Mucosa of descending colon (tissue), 3 donors: ENCODE measurements at regions not wholly inside any gene's neighbourhood (a gene's known extent, or its start where the extent isn't known, plus 50 kb on each side); places are given as distances from the start of the nearest gene placed in this dataset.

Experiments used
- ATAC-seq: fragments of 200-7000 bp; cut with Tn5 transposase; one replicate; pipeline ENCODE4 v1.9.1; 2020; ENCODE audit warnings: mild to moderate bottlenecking, moderate library complexity
- DNase-seq, 3 donors: peaks; one replicate each; pipeline ENCODE4 v3.0.0-alpha.2; 2020
- H3K36me3 ChIP-seq: fragments of 200-600 bp; one replicate; pipeline ENCODE4 v1.8.0; 2021; ENCODE audit warnings: low read depth, mild to moderate bottlenecking
- H3K4me1 ChIP-seq: fragments of 200-600 bp; one replicate; pipeline ENCODE4 v1.8.0; 2021; ENCODE audit warnings: low read depth, mild to moderate bottlenecking
- H3K4me3 ChIP-seq: fragments of 200-600 bp; one replicate; pipeline ENCODE4 v1.8.0; 2021; ENCODE audit warnings: mild to moderate bottlenecking
- H3K9me3 ChIP-seq: fragments of 200-600 bp; one replicate; pipeline ENCODE4 v1.8.0; 2021; ENCODE audit warnings: mild to moderate bottlenecking
- CTCF ChIP-seq: fragments of 200-600 bp; IDR thresholded peaks from one replicate; pipeline ENCODE4 v1.8.0; 2022; ENCODE audit warnings: antibody characterized with exemption, mild to moderate bottlenecking
- intact Hi-C, 2 donors: fragments of 100-400 bp; cut with DNase I in 1 of 2; cut with micrococcal nuclease in 1 of 2; formaldehyde crosslinking; loops; one replicate each; pipeline versions ENCODE4 v1.11.0 to v1.11.1; 2022; cut with DNase I, micrococcal nuclease
- donor health status: DM: no; HTN: no; CAD: no; lungs with moderate emphysema.
- donor health status: DM: no; HTN: no; CAD: no.
- donor health status: DM: no; HTN: yes; CAD: no.

GRCh38 chr3:109679664-109680063, 342.3 kb upstream of the DPPA4 start:
- no peak overlapping the region for H3K4me3 ChIP-seq
- no peaks in the 10 kb centered on the region for H3K4me1 ChIP-seq
- intact Hi-C loops: no loop called here
- ATAC-seq (no peak), DNase-seq (no peak)
- H3K36me3 ChIP-seq: no peaks in the 10 kb centered on the region
- H3K9me3 ChIP-seq: no peaks in the 10 kb centered on the region
- TF ChIP-seq CTCF: no peak

- intact Hi-C loops: no loop called here
- no peak for ATAC-seq
- Histone ChIP-seq H3K9me3 (no peaks in the 10 kb centered on the region), H3K4me1 (no peaks in the 10 kb centered on the region), H3K4me3 (no peak overlapping the region), H3K36me3 (no peaks in the 10 kb centered on the region)
- no peak for TF ChIP-seq CTCF
- no peak for DNase-seq
Observed at GRCh38 chr3:109683746-109684145, 346.4 kb upstream of the DPPA4 start.

GRCh38 chr3:109685084-109686079, 348.0 kb upstream of the DPPA4 start:
- H3K36me3 ChIP-seq: no peaks in the 10 kb centered on the region
- DNase-seq (peak; percentile 16 to 58 (median 23)), ATAC-seq (peak; percentile 60)
- intact Hi-C loops: no loop called here
- no peaks in the 10 kb centered on the region for H3K4me1 ChIP-seq
- H3K4me3 ChIP-seq: no peak overlapping the region
- no peaks in the 10 kb centered on the region for H3K9me3 ChIP-seq
- no peak for TF ChIP-seq CTCF

- Histone ChIP-seq H3K36me3 (no peaks in the 10 kb centered on the region), H3K9me3 (no peaks in the 10 kb centered on the region), H3K4me1 (no peaks in the 10 kb centered on the region), H3K4me3 (no peak overlapping the region)
- TF ChIP-seq CTCF: no peak
- no peak for DNase-seq
- intact Hi-C loops: no loop called here
- ATAC-seq: no peak
Observed at GRCh38 chr3:109687626-109688025, 350.3 kb upstream of the DPPA4 start.

GRCh38 chr3:109696932-109697331, 359.6 kb upstream of the DPPA4 start:
- Histone ChIP-seq H3K4me1 (no peaks in the 10 kb centered on the region), H3K36me3 (no peaks in the 10 kb centered on the region), H3K9me3 (peaks cover 4% of the 10 kb centered on the region), H3K4me3 (no peak overlapping the region)
- TF ChIP-seq CTCF: no peak
- intact Hi-C loops: no loop called here
- no peak for DNase-seq
- ATAC-seq: no peak
